ENCODE measurements at regions not wholly inside any gene's neighbourhood (a gene's known extent, or its start where the extent isn't known, plus 50 kb on each side); places are given as distances from the start of the nearest gene placed in this dataset.

DNA sequence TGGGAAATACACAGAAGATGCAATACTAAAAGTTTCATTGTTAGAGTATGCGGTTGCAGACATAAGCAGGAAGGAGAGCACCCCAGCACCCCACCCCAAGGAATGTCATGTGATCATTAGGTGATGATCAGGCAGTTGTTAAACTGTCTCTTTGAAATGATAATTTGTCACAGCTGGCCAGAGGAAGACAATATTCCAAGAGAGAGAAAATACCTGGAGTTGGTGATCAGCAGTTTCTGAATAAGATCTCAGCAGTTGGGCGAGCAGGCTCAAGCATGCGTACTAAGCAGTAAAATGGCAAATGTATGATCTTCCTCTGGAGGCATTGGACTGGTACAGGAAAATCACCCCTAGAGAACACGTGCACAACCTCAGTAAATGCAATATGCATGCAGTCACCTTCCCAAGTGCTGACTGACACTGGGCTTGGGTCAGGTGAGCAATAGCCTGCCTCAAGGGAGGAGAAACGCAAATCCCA is 250.1 kb upstream of the MBL2 start:
- TF ChIP-seq, protein P1, sequence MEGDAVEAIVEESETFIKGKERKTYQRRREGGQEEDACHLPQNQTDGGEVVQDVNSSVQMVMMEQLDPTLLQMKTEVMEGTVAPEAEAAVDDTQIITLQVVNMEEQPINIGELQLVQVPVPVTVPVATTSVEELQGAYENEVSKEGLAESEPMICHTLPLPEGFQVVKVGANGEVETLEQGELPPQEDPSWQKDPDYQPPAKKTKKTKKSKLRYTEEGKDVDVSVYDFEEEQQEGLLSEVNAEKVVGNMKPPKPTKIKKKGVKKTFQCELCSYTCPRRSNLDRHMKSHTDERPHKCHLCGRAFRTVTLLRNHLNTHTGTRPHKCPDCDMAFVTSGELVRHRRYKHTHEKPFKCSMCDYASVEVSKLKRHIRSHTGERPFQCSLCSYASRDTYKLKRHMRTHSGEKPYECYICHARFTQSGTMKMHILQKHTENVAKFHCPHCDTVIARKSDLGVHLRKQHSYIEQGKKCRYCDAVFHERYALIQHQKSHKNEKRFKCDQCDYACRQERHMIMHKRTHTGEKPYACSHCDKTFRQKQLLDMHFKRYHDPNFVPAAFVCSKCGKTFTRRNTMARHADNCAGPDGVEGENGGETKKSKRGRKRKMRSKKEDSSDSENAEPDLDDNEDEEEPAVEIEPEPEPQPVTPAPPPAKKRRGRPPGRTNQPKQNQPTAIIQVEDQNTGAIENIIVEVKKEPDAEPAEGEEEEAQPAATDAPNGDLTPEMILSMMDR (conservative IDR thresholded peaks at IDR 0.05 in 1 of 2, IDR thresholded peaks at IDR 0.05 in 1 of 2; ENCODE audit: extremely low read depth in 1 of 2, insufficient read depth in 1 of 2, low read depth in 1 of 2, low read length in 2 of 2): no peak
- no peak for TF ChIP-seq EZH2 (IDR thresholded peaks at IDR 0.05; ENCODE audit: borderline replicate concordance, low read length)
